GM23248 (cell line): ENCODE measurements at regions not wholly inside any gene's neighbourhood (a gene's known extent, or its start where the extent isn't known, plus 50 kb on each side); places are given as distances from the start of the nearest gene placed in this dataset.

Experiments
- DNase-seq: peaks from one replicate; pipeline ENCODE4 v3.0.0-alpha.2; 2015
- H2AFZ ChIP-seq: fragments of 200-600 bp; sonication (generic); 2 replicates; pipeline ENCODE4 v1.6.1; 2016; ENCODE audit warnings: antibody characterized with exemption
- H3F3A ChIP-seq: fragments of 200-600 bp; sonication (generic); 2 replicates; pipeline ENCODE4 v1.6.1; 2016; ENCODE audit warnings: mild to moderate bottlenecking, antibody characterized with exemption, mixed run types; ENCODE audit not compliant: insufficient read depth
- H3K27ac ChIP-seq: fragments of 200-600 bp; sonication (generic); 2 replicates; pipeline ENCODE4 v1.5.1; 2016; ENCODE audit warnings: mild to moderate bottlenecking
- H3K27me3 ChIP-seq: fragments of 200-600 bp; sonication (generic); replicated peaks from 2 replicates; pipeline ENCODE4 v1.6.1; 2016; ENCODE audit warnings: mild to moderate bottlenecking; ENCODE audit not compliant: insufficient read depth
- H3K36me3 ChIP-seq: fragments of 200-600 bp; sonication (generic); 2 replicates; pipeline ENCODE4 v1.6.1; 2016; ENCODE audit warnings: low read depth, mild to moderate bottlenecking
- H3K4me1 ChIP-seq: fragments of 200-600 bp; sonication (generic); 2 replicates; pipeline ENCODE4 v1.6.1; 2016; ENCODE audit warnings: mild to moderate bottlenecking; ENCODE audit not compliant: insufficient read depth
- H3K4me2 ChIP-seq: fragments of 200-600 bp; sonication (generic); one replicate; pipeline ENCODE4 v1.6.1; 2016; ENCODE audit warnings: mild to moderate bottlenecking; ENCODE audit not compliant: unreplicated experiment
- H3K4me3 ChIP-seq: fragments of 200-600 bp; sonication (generic); 2 replicates; pipeline ENCODE4 v1.5.1; 2016; ENCODE audit warnings: mild to moderate bottlenecking
- H3K79me2 ChIP-seq: fragments of 200-600 bp; sonication (generic); 2 replicates; pipeline ENCODE4 v1.6.1; 2016; ENCODE audit warnings: mild to moderate bottlenecking; ENCODE audit not compliant: insufficient read depth
- H3K9ac ChIP-seq: fragments of 200-600 bp; sonication (generic); 2 replicates; pipeline ENCODE4 v1.6.1; 2016; ENCODE audit warnings: mild to moderate bottlenecking
- H3K9me2 ChIP-seq: fragments of 200-600 bp; sonication (generic); 2 replicates; pipeline ENCODE4 v1.6.1; 2016; ENCODE audit warnings: mixed run types, mild to moderate bottlenecking, moderate library complexity; ENCODE audit not compliant: insufficient read depth
- H3K9me3 ChIP-seq: fragments of 200-600 bp; sonication (generic); one replicate; pipeline ENCODE4 v1.6.1; 2017; ENCODE audit warnings: low read depth
- H4K20me1 ChIP-seq: fragments of 200-600 bp; sonication (generic); 2 replicates; pipeline ENCODE4 v1.6.0; 2016; ENCODE audit not compliant: insufficient read depth
- EZH2 ChIP-seq: fragments of 200-600 bp; sonication (generic); IDR thresholded peaks from 2 replicates; pipeline ENCODE4 v1.6.1; 2018; ENCODE audit warnings: antibody characterized with exemption, mild to moderate bottlenecking; ENCODE audit not compliant: insufficient read depth, poor library complexity, severe bottlenecking
- EZH2phosphoT487 ChIP-seq: fragments of 200-600 bp; sonication (generic); IDR thresholded peaks from 2 replicates; pipeline ENCODE4 v1.6.1; 2018; ENCODE audit warnings: antibody characterized with exemption, moderate library complexity, mild to moderate bottlenecking, low read depth; ENCODE audit not compliant: insufficient read depth
- WGBS, 2 experiments: methylation state at CpG; one replicate each; pipeline ENCODE4 v1.1.6; 2015 to 2017; ENCODE audit warnings: low lambda C conversion rate in 2 of 2, low coverage in 1 of 2; ENCODE audit errors: missing lambda C conversion rate in 2 of 2; 5-methylcytosine and 5-hydroxymethylcytosine counted together
- in situ Hi-C: fragments of 300-500 bp; cut with MboI; formaldehyde crosslinking; loops from 2 replicates; pipeline ENCODE4 v1.15.0; 2020

DNA sequence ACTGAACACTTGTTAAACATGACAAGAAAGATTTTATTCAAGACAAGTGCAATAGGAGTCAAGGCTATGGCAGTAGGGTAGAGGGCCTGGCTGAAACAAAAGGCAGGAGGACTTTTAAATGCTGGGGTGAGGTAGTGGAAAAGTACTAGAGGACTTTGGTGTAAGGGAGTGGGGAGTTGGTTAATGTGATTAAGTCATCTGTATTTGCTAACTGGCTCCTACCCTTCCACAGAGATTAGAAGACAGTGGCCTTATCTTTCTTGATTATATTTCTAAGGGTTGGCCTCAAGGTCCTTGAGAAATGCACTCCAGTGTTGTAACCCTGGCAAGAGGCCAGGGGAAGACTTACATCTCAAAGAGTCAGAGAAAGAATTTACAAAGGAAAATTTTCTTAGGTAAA is 160.2 kb upstream of the FTMT start:
- Histone ChIP-seq H3K36me3 (no peaks in the 10 kb centered on the region), H3K4me1 (no peaks in the 10 kb centered on the region), H3K27ac (no peak overlapping the region), H4K20me1 (no peaks in the 10 kb centered on the region), H3K4me3 (no peak overlapping the region), H3K9me3 (no peaks in the 10 kb centered on the region), H3F3A (no peaks in the 10 kb centered on the region), H3K9me2 (no peaks in the 10 kb centered on the region), H3K79me2 (no peaks in the 10 kb centered on the region), H3K27me3 (no peaks in the 10 kb centered on the region), H2AFZ (no peak overlapping the region), H3K4me2 (no peak overlapping the region), H3K9ac (no peak overlapping the region)
- TF ChIP-seq EZH2 (no peak), EZH2phosphoT487 (no peak)
- peak; percentile 2 for DNase-seq
- in situ Hi-C loops, result no loop called here

- DNase-seq, result no peak
- Histone ChIP-seq H3K9me2 (no peaks in the 10 kb centered on the region), H3K27me3 (no peaks in the 10 kb centered on the region), H3K4me3 (no peak overlapping the region), H3K4me1 (no peaks in the 10 kb centered on the region), H3K4me2 (no peak overlapping the region), H3K36me3 (no peaks in the 10 kb centered on the region), H4K20me1 (no peaks in the 10 kb centered on the region), H3K9me3 (no peaks in the 10 kb centered on the region), H2AFZ (no peak overlapping the region), H3K9ac (no peak overlapping the region), H3K79me2 (no peaks in the 10 kb centered on the region), H3K27ac (no peak overlapping the region), H3F3A (no peaks in the 10 kb centered on the region)
- in situ Hi-C loops, result no loop called here
- TF ChIP-seq EZH2phosphoT487 (no peak), EZH2 (no peak)
- 26 to 39% methylated on average over 2 of the region's 2 CpGs for WGBS, 2 experiments
Measured at GRCh38 chr5:121692158-121692557, 159.5 kb upstream of the FTMT start.

DNA sequence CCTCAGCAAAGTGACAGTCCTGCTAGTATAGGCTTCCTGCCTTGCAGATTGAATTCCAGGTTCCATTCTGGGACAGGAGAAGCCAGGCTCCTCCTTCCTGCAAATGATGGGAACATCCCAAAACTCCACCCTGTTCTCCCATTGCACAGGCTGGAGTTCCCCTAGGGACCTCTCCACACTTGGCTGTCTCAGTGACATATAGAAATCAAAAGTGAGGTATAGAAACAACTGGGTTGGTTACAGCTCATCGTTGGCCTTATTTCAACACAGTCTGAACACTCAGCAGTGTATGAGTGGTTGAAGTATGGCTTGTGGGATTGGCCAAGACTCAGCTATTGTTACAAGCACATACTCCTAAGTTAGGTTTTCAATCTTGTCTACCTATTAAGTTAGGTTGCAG is 157.8 kb upstream of the FTMT start:
- no peak overlapping the region for H3K27ac ChIP-seq
- DNase-seq, result peak; percentile 3
- no peak overlapping the region for H2AFZ ChIP-seq
- 35 to 45% methylated on average over 1 of the region's 1 CpG for WGBS, 2 experiments
- H3K79me2 ChIP-seq, result no peaks in the 10 kb centered on the region
- H4K20me1 ChIP-seq, result no peaks in the 10 kb centered on the region
- H3K4me3 ChIP-seq, result no peak overlapping the region
- H3K4me2 ChIP-seq, result no peak overlapping the region
- H3K27me3 ChIP-seq, result no peaks in the 10 kb centered on the region
- no peaks in the 10 kb centered on the region for H3K9me3 ChIP-seq
- H3K9ac ChIP-seq, result no peak overlapping the region
- in situ Hi-C loops, result no loop called here
- H3K36me3 ChIP-seq, result no peaks in the 10 kb centered on the region
- H3F3A ChIP-seq, result no peaks in the 10 kb centered on the region
- H3K4me1 ChIP-seq, result no peaks in the 10 kb centered on the region
- no peaks in the 10 kb centered on the region for H3K9me2 ChIP-seq
- no peak for TF ChIP-seq EZH2phosphoT487
- no peak for TF ChIP-seq EZH2

DNA sequence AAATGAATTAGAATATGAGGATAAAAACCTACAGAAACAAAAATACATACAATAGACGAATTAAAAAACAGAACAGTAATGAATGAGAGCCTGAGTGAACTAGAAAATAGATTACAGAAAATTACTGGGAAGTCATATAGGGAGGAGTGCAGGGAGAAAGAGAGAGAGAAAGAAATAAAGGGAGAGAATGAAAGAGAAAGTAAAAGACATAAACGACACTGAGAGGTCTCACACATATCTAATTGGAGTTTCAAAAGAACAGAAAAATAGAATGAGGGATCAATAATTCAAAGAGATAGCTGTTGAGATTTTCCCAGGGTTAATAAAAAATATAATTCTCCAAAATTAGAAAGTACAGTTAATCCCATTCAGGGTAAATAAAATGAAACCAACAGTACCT is 156.4 kb upstream of the FTMT start:
- in situ Hi-C loops, result no loop called here
- H2AFZ ChIP-seq, result peak overlapping the region; percentile 49; the same call in 1 of the 2 replicates
- no peaks in the 10 kb centered on the region for H3K79me2 ChIP-seq
- no peak overlapping the region for H3K27ac ChIP-seq
- no peaks in the 10 kb centered on the region for H3F3A ChIP-seq
- H3K4me2 ChIP-seq, result no peak overlapping the region
- no peak overlapping the region for H3K4me3 ChIP-seq
- TF ChIP-seq EZH2, result no peak
- no peak for TF ChIP-seq EZH2phosphoT487
- H3K27me3 ChIP-seq, result no peaks in the 10 kb centered on the region
- no peaks in the 10 kb centered on the region for H3K9me3 ChIP-seq
- H3K4me1 ChIP-seq, result no peaks in the 10 kb centered on the region
- no peaks in the 10 kb centered on the region for H3K9me2 ChIP-seq
- no peak overlapping the region for H3K9ac ChIP-seq
- no peak for DNase-seq
- no peaks in the 10 kb centered on the region for H3K36me3 ChIP-seq
- H4K20me1 ChIP-seq, result no peaks in the 10 kb centered on the region
- WGBS, 2 experiments, result 25 to 29% methylated on average over 2 of the region's 2 CpGs

- Histone ChIP-seq H3K9ac (no peak overlapping the region), H3K79me2 (no peaks in the 10 kb centered on the region), H3K9me3 (no peaks in the 10 kb centered on the region), H3K4me3 (no peak overlapping the region), H2AFZ (no peak overlapping the region), H3K9me2 (no peaks in the 10 kb centered on the region), H3K36me3 (no peaks in the 10 kb centered on the region), H4K20me1 (no peaks in the 10 kb centered on the region), H3K27me3 (no peaks in the 10 kb centered on the region), H3K4me2 (no peak overlapping the region), H3K27ac (no peak overlapping the region), H3K4me1 (no peaks in the 10 kb centered on the region), H3F3A (no peaks in the 10 kb centered on the region)
- in situ Hi-C loops, result no loop called here
- 26 to 31% methylated on average over 3 of the region's 3 CpGs for WGBS, 2 experiments
- no peak for DNase-seq
- TF ChIP-seq EZH2phosphoT487 (no peak), EZH2 (no peak)
Measured at GRCh38 chr5:121698690-121699089, 153.0 kb upstream of the FTMT start.
